GM04504 (cell line): ENCODE measurements at regions not wholly inside any gene's neighbourhood (a gene's known extent, or its start where the extent isn't known, plus 50 kb on each side); places are given as distances from the start of the nearest gene placed in this dataset.
"Not testable (repeated sequence)": the region's sequence is repeated elsewhere in the genome, so short reads cannot be mapped to it uniquely, and the experiment has no call there.

Experiments used
- DNase-seq: peaks from one replicate; pipeline ENCODE4 v3.0.0-alpha.2; 2012; ENCODE audit warnings: low read depth

DNA sequence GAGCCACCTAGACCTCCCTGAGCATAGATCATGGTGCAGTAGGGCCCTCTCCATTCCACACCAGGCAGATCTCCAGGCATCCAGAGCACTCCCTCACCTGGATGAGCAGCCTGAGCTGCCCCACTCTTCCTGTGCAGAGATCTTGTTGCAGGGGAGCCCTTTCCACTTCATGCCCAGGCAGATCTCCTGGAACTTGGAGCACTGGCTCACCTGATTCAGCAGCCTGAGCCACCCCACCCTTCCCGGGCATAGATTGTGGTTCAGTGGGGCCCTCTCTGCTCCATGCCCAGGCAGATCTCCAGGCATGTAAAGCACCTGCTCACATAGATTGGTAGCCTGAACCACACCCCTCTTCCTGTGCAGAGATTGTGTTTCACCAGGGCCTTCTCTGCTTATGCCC, 78.0 kb downstream of the SEC16B start:
- no peak for DNase-seq

DNA sequence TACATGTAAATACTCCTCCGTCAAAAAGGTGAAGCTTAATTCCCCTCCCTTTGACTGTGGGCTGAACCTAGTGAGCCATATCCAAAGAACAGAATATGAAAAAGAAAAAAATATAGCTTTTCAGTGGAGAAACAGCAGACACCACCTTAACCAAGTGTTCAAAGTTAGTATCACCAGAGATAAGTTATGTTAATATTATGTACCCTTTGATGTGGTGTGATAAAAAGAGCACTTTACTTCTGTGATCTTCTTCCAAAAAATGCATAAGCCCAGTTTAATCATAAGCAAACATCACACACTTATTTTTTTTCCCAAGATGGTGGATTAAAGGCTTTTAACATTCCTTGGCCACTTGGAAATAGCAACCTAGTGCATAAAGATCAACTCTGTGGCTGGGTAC, 79.4 kb downstream of the SEC16B start:
- no peak for DNase-seq

DNA sequence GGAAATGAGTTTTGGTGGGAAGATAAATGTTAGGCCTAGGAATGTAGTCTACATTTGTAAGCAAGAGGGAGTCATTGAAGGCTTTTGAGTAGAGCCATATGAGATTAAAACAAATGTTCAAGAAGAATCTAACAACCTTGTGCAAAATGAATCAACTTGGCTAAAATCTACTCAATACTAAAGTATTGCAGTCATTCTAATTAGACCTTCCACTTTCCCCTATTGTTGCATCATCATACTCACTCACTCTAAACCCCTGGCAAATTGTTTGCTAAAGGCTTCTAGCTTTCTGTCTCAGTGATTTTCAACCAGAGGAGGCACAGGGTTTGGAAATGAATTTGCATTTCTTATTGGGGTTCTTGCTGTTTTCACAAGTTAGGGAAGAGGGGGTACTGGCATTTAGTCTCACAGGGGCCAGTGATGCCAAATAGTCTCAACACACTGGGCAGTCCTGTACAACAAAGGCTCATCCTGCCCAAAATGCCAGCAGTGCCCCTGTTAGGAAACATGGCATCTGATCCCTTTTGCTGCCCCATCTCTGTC, 85.3 kb downstream of the SEC16B start:
- no peak for DNase-seq

DNA sequence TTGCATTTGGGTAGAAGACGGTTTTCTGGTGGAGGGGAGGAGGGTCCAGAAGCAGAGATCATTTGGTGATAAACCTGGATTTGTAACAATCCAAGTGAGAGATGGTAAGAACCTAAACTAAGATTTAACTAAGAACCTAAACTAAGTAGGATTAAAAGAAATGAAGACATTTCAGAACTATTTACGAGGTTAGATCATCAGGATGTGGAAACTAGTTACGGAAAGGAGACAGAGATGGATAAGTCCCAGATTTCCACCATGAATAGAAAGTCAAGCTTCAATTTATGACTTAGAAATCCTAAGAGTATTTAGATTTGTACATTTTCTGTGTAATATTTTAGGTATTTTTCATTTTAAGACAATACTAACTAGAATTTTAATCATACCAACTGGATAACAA, 86.3 kb downstream of the SEC16B start:
- DNase-seq, result no peak

DNA sequence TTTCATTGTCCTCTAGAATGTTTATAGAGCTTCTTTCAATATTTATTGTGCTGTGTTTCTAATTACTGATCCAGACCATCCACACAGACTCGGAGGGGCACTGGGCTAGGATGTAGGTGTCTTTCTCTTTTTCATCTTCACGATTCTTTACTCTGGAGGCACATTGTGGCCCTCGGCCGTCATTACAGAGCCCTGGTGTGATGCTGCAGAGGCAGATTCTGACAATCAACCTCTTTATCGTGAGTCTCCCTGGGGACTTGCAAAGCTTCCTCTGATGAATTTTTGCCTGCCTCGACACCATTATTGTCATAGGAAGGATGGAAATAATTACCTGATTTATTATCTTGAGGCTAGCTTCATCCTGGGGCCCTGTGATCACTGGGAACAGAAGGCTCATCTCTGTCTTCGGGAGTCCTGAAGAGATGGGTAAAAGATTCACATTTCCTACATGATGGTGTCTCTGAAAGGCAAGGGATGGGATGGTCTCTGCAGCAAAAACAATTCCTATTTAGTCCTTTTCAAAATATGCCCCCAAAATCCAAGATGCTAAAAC, 89.4 kb downstream of the SEC16B start:
- no peak for DNase-seq

DNA sequence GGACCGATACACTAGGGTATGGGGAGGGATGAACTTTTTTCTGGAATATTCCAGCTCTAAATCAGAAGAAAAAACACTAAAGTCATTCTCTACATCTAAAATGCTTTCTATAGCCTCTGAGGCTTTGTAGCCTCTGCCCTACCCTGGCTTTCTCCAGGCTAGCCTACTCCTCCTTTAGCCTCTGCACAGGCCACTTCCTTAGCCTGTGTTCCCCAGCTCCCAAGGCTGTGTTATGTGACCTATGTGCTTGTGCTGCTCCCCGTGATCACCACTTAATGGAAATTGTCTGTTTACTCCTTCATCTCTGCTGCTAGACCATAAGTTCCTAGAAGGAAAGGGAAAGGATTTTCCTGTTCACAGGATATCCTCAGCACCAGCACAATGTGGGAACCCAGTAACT, 92.8 kb downstream of the SEC16B start:
- no peak for DNase-seq

DNA sequence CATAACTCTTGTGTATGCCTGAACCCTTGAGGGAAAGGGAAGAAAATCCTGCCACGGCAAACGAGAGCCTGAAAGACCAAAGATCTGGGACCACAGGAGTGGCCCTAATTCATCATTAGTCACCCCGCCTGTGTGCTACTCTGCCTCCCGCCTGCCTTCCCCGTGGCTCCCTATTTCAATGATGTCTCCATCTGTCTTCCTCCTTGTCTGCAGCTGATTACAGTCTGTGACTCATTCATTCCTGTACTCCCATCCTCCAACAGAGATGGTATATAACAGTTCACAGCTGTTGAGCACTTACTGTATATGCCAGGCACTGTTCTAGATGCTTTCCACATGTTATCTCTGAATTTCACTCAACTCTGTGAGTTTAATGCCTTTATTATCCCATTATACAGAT, 96.6 kb downstream of the SEC16B start:
- DNase-seq, result peak; percentile 85

DNA sequence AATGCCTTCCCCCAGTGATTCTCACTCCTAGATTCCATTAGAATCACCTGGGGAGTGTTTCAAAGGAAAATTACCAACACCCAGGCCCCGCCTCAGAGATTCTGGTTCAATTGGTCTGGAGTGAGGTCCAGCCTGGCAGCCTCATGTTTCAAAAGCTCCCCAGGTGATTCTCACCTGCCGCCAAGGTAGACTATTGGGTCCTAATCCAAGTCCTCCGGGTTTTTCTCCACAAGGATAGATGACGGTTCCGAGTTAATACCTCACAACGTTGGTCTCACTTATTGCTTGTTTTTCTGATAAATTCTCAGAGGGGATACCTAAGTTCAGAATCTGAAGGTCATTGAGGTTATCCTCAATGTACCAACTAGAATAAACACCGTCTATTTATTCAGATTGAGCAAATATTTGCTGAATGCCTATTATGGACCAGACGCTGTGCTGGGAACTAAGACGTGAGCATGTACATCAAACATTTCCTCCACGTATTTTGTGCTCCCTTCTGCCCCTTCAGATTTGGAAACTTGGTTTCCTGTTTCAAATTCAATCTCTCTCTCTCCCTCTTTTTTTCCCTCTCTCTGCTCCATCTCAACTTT, 97.5 kb downstream of the SEC16B start:
- DNase-seq, result no peak

DNA sequence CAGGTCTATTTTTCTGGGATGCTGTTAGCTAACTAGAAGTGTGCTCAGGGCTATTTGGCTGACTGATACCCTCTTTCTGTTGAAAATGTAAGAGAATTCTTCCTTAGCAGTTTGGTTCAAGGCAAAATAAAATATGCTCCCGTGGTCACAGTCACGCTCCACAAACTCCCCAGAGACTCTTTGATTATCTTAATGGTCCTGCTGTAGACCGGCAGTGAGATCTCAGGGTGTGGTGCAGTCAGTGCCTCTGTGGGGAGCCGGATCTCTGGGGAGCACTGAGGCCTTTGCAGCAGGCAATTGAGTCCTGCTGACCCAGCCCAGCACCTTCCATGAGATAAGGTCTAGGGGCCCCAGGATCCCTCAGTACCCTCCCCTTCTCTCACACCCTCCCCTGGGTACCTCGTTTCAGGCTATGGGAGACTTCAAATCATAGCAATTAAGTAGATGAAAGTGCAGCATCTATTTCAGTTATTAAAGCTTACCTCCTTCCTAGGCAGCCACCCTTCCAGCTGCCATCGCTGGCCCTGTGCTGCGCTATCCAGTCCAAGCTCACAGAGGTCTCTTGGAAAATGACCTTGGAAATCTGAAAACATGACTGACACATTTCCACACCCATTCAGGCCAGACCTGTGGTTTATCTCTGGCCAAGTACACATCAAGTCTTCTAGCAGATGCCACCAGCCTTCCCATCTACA, 98.1 kb downstream of the SEC16B start:
- no peak for DNase-seq

DNA sequence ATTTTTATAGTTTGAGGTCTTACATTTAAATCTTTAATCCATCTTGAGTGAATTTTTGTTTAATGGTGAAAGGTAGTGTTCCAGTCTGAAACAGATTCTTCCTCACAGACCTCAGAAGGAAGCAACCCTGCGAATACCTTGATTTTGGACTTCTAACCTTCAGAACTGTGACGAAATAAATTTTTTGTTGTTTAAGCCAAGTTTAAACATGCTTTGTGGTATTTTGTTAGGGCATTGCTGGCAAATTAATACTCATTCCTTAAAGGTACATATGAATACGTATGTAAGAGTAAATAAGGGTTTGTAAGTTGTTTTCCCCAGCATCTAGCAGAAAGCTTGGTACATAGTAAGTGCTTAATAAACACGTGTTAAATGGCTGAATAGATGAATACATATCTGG, 100.3 kb downstream of the SEC16B start:
- no peak for DNase-seq

DNA sequence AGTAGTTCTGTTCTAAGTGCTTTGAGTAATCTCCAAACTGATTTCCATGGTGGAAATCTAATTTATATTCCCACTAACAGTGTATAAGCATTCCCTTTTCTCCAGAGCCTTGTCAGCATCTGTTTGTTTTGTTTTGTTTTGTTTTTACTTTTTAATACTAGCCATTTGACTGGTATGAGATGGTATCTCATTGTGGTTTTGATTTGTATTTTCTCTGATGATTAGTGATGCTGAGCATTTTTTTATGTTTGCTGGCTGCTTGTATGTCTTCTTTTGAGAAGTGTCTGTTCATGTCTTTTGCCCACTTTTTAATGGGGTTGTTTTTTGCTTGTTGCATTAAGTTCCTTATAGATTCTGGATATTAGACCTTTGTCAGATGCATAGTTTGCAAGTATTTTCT, 100.8 kb downstream of the SEC16B start:
- not testable (repeated sequence) for DNase-seq

DNA sequence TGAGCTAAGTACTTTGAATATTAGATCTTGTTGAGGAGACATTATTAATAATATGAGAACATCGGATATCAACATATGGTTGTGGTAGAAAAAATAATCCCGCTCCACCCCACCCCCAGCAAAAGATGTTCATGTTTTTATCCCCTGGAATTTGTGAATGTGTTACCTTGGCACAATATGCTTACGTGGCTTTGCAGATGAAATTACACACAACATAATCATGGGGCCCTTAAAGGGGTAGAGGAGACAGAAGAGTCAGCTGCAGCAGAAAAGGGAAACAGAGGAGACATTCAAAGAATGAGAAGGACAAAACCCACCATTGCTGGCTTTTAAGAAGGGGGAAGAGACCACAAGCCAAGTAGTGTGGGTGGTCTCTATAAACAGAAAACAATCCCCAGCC, 104.1 kb downstream of the SEC16B start:
- no peak for DNase-seq

DNA sequence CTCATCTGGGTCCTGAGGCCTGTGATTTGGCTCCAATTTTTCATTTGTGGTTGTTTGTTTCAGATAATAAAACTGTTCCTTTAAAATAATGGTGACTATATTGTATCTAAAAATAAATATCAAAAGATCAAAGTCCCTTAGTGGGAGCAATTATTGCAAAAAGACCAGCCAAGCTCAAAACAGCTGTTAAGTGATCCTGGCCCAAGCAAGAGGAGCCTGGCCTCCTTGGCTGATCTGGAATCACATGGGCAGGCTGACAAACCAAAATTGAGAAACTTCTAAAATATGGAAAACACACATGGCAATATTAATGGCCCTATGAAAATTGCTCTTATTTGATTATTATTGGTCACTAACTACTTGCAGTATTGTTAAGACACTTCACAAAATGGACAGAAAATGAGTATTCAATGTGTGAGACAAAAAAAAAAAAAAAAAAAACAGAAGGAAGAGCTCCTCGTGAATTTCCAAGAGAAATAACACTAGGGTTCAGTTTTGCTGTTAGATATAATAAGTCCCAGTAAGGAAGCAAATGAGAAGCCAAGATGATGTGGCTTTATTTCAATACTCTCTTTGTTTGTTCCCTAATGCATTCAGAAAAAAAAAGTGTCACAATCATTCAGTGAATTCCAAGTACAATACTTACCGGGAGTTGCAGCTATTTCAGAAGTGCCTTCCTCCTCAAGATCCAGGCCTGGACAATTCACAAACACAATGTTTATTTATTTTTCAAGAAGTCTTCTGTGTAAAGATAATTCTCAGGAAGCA, 105.1 kb downstream of the SEC16B start:
- no peak for DNase-seq

DNA sequence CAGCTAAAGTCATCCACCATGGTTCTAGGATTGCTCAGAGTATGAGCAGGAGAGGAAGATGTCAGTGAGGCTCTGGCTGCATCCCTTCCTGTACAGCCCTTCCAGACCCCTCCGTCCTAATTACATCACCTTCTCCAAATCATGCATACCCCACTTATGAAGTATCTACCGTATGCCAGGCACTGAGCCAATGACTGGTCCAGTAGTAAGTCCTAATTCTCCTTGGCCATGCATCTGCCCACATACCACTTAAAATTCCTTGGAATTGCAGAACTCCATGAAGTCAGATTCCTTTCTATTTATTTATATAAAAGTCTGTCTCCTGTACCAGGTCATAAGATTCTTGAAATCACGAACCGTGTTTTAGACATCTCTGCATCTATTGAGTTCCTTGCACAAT, 106.1 kb downstream of the SEC16B start:
- no peak for DNase-seq

DNA sequence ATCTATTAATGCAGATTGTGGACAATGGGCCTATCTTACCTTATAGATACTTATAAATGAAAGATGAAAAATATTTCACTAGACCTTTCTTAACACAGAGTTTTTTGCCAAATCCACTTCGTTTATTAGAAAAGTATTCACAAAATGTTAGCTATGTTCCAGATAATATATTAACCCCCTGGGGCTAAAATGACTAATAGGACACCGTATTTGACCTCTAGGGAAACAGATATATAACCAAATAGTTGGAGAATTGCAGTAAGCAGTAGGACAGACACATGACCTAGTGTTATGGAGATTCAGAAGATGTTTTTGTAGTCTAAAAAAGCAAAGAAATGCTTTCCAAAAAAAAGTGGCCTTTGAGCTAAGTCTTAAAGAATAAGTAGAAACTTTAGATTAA, 106.9 kb downstream of the SEC16B start:
- no peak for DNase-seq

DNA sequence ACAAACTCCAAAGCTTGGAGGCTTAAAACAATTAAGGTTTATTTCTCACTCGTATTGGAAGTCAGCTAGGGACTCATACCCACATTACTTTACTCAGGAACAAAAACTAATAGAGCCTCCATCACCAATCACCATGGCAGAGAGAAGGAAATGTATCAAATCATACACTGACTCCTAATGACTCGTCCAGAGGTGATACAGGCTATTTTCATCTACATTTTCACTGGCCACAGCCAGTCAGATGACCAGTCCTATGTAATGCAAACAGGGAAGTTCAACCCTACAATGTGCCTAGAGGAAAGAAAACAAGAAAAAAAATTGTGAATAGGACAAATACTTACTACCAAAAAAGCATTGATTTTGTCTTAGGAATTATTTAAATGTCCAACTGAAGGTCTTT, 110.3 kb downstream of the SEC16B start:
- DNase-seq, result no peak

DNA sequence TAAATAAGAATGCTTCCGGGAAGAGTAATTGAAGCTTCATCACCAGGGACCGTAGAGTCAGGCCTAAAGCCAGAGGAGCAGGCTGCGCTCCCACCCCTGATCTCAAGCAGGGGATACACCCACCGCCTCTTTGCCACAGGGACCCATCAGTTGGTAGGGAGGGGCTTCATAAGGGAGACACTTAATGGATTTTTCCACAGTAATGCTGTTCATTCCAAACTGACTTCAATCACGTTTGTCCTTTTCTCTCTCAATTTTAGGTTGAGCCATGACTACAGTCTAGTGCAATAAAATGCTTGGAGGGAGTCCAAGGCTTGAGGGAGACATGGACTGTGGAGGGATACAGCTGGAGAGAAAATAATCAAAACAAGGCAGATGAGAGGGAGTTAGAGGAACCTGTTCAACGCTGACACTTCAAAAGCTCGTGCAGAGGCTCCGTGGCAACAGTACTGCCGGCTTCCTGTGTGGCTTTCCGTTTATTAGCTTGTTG, 111.5 kb downstream of the SEC16B start:
- peak; percentile 48 for DNase-seq

DNA sequence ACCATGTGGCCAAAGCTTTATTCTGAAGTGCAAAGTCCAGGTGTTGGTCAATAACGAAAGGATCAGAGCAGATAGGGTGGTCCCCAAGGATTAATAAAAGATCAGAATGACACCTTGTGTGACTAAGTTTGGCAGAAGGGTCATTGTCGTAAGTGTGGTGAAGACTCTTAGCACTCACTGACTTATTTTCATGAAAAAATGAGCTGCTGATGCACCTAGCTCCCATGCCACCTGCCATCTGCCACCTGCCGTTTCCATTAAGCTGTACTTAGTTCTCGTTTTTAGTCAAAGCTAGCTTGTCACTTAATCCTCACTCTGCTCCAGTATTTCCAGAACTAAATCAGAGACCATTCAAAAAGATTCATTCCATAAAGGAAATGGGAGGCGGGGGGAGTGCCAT, 112.6 kb downstream of the SEC16B start:
- no peak for DNase-seq

DNA sequence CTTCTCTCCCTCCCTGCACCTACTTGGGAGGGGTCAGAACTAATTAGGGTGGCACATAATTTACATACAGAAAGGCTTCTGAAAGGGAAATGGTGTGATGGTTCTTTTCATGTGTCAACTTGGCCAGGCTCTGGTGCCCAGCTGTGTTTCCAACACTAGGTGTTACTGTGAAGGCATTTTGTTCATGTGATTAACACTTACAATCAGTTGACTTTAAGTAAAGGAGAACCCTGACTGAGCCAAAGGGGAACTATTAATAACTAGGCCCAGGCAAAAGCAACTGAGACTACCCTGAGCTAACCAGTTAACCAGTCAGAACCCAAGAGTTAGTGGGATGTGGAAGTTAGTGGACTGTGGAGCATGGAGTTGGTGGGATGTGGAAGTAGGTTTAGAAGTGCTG, 114.9 kb downstream of the SEC16B start:
- DNase-seq, result no peak

DNA sequence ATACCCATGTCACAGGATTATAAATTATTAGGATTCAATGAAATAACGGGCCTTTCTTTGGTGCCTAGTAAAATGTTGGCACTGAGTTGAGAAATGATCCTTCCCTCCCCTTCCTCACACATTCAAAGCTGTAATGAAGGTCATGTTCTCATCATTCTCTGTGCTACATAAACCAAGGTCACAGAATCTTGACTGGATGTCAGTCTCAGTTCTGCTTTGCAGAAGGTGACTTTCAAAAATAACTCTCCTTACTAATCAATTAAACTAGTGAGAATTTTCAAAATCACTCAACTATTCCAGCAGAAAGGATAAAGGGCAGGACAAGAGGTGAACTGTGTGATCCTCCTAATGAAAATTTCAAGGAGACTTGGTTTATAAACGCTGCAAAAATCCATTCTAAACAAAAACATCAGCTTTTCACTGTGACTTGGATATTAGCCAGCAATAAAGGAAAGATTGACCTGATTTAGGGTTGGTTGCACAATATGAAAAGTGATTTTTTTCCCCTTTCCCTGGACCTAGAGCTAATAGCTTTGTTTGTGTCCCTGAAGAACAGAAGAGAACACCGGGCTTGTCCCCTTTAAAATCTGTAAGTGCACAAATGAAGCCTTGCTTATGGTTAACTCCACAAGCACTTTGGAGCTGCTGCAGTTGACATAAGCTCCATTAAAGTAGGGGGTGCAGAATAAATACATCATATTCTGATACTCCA, 120.1 kb downstream of the SEC16B start:
- DNase-seq, result no peak

DNA sequence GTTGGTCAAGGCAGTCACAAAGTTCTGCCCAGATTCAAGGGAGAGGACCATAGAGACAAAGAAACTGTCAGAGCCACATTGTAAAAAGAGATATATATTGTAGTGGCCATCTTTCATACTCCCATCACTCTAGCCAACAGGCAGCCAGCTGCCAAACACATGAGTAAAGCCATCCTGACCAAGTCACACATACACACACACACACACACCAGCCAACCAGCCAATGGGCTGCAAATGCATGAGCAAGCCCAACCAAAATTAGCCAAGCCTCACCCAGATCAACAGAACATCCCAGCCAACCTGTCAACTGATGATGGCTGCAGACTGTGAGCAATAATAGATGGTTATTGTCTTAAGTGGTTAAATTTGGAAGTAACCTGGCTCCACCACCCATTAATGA, 120.7 kb downstream of the SEC16B start:
- DNase-seq, result no peak

DNA sequence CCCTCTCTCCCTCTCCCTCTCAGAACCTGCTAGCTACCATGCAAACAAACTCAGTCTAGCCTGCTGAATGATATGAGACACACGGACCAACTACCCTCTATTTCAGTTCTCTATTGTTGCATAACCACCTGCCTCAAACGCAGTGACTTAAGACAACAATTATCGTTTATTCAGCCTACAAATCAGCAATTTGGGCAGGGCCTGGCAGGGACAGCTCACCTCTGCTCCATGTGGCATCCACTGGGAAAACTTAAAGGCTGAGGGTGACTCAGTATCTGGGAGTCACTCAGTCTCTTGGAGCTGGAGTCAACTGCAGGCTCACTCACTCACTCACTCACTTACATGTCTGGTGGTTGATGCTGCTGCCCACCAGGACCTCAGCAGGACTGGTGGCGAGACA, 121.3 kb downstream of the SEC16B start:
- DNase-seq, result no peak
